T47D (cell line): ENCODE measurements at regions not wholly inside any gene's neighbourhood (a gene's known extent, or its start where the extent isn't known, plus 50 kb on each side); places are given as distances from the start of the nearest gene placed in this dataset.

Experiments
- DNase-seq, 2 experiments: peaks; one replicate each; pipeline versions ENCODE4 v3.0.0 to v3.0.0-alpha.2; 2011 to 2012; ENCODE audit warnings: low read depth in 1 of 2, low spot score in 1 of 2
- JUND ChIP-seq: IDR thresholded peaks from 2 replicates; pipeline ENCODE4 v1.6.1; 2012; ENCODE audit warnings: low read depth
- in situ Hi-C: cut with HindIII; loops from 2 replicates; pipeline ENCODE4 v1.10.0; 2016; ENCODE audit warnings: low sequenced_read_pairs, low pct_unique_long_range_greater_than_20kb

DNA sequence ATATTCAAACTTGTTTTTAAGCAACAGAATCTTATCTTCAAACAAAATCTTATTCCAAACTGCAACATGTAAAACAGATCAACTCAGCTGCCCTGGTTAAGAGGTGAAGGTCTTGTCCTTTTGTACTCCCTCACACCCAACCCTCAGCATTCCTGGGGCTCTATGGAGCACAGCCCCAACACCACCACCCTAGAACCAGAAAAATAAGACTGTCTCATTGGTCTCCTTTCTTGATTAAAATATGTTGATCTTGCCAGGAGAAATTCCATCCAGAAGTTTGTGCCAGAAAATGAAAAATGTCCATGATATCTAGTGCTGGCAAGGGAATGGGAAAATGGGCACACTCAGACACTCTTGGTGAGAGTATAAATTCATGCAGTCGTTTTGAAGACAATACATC lies 62.1 kb upstream of the TMEM17 start:
- in situ Hi-C loops, result no loop called here
- no peak for DNase-seq
- TF ChIP-seq JUND, result no peak

- no peak for DNase-seq
- in situ Hi-C loops, result no loop called here
- no peak for TF ChIP-seq JUND
These were observed 61.7 kb upstream of the TMEM17 start for GRCh38 chr2:62567669-62568068.

DNA sequence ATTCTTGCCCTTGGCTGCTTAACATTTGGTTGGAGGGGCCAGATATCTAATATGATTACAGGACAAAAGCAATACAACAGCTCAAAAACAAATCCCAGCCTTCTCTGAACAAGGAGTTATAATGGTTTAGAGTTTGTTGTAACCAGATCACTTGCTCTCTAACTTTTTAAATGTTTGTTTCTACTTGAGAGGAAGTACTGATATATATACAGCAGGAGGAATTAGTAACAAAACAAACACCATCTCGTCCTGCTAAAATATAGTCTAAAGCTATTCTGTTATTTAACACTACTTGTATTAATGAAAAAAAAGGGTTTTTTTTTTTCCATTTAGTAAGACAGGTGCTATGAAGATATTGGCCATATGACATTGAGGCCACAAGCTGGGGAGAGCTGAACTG lies 60.9 kb upstream of the TMEM17 start:
- no peak for TF ChIP-seq JUND
- in situ Hi-C loops, result no loop called here
- no peak for DNase-seq

DNA sequence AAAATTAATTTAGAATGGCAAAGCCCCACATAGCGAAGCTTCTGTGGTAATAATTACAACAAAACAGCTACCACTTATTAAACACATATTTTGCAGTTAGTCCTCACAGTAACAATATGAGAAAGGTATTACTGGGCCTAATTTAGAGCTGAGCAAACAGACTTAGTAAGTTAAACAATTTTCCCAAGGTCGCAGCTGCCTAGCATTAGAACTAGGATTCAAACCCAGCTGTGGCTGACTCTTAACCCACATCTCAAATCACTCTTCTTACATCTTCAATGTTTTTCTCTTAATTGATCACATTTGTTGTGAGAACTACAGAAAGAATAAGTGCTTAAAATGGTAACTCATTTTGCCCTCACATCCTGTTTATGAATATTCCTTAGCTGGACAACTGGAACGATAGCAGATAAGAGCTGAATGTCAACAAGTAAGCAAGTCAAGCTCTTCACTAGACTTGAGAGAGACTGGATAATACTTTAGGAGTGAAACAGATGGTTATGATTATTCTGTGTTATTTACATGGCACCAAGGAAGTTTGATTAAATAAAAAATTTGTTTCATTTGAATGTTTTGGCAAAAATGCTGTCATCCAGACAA lies 59.4 kb upstream of the TMEM17 start:
- TF ChIP-seq JUND, result no peak
- no peak for DNase-seq
- in situ Hi-C loops, result no loop called here

GRCh38 chr2:62564380-62565137 lies 58.6 kb upstream of the TMEM17 start:
- in situ Hi-C loops, result no loop called here

DNA sequence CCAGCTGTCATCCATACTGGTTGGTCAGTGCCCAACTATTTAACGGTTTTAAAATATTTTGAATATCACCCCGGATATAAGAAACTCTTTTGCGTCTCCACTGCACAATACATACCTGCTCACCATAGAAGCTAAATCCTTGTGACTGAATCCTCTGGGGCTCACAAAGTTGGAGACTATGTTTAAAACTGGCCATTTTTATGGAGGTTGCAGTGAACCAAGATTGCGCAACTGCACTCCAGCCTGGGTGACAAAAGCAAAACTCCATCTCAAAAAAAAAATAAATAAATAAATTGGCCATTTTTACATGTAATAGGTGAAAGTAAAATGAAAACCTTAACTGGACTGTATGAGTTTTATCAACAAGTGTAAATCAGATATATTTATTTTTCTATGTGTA lies 55.6 kb upstream of the TMEM17 start:
- DNase-seq, result no peak
- in situ Hi-C loops, result no loop called here
- TF ChIP-seq JUND, result no peak

More at GRCh38 chr2:62564380-62565137, 58.6 kb upstream of the TMEM17 start:
- no peak for TF ChIP-seq JUND
- no peak for DNase-seq

DNA sequence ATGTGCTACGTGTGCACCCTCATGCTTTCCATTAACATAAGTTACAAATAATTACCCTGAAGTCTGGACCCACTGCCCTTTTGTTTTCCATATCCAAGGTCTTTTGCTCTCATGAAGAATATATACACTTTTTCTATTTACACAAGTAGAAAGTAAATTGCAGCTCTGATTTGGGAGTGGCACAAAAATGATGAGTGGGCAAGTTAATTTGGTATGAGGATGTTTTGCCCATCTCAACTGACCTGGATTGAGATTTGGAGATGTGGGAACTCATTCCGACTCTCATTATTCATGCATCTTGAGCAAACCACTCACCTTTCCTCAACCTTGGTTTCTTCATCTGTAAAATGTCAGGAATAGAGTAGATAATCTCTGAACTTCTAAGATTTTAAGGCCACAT lies 53.6 kb upstream of the TMEM17 start:
- no peak for DNase-seq
- in situ Hi-C loops, result no loop called here
- TF ChIP-seq JUND, result no peak

DNA sequence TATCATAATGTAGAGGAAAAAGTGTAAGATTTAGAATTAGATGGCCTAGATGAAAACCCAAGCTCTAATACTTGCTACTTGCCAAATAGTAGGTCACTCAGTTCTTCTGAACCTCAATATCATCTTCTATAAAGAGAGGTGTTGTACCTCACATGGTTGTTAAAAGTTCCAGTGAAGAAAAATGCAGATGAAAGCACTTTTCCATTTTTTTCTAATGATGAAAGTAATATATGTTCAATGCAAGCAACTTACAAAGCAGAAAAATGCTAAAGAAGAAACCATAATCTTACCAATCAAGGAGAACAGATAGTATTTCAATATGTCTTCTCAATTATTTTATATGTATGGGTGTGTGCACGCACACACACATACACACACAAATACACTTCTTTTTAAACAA lies 52.7 kb upstream of the TMEM17 start:
- TF ChIP-seq JUND, result no peak
- no peak for DNase-seq
- in situ Hi-C loops, result no loop called here

GRCh38 chr2:62556086-62556485 lies 50.1 kb upstream of the TMEM17 start:
- TF ChIP-seq JUND, result no peak
- in situ Hi-C loops, result no loop called here
- DNase-seq, result no peak
